ENCODE measurements at regions not wholly inside any gene's neighbourhood (a gene's known extent, or its start where the extent isn't known, plus 50 kb on each side); places are given as distances from the start of the nearest gene placed in this dataset.

DNA sequence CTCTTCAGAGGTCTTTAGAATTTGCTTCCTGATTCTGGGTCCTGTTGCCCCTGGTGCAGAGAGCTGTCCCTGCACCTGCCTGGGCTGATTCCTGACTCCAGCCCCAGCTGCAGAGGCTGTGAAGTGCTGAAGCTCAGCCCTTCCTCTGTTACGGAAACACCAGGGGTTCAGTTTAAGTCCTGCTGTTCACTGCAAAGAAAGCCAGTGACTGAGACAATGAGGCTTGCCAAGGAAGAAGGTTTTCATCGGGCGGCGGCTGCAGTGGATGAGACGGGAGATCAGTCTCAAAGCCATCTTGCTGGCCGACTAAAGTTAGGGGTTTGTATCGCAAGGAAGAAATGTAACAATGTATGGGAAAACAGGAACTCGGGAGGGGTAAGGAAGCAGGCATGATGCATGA is 142.4 kb upstream of the ZNF236 start:
- no peak for DNase-seq

GRCh38 chr18:76679259-76679658 is 143.1 kb upstream of the ZNF236 start:
- no peak for DNase-seq

GRCh38 chr18:76678248-76678647 is 144.1 kb upstream of the ZNF236 start:
- no peak for DNase-seq

- no peak for DNase-seq
Measured at GRCh38 chr18:76674596-76674995, 147.8 kb upstream of the ZNF236 start.

- DNase-seq, result no peak
Measured at GRCh38 chr18:76673281-76674185, 148.8 kb upstream of the ZNF236 start.

- DNase-seq, result no peak
Measured at GRCh38 chr18:76672627-76673026, 149.7 kb upstream of the ZNF236 start.

GRCh38 chr18:76670564-76671288 is 151.6 kb upstream of the ZNF236 start:
- DNase-seq, result no peak

DNA sequence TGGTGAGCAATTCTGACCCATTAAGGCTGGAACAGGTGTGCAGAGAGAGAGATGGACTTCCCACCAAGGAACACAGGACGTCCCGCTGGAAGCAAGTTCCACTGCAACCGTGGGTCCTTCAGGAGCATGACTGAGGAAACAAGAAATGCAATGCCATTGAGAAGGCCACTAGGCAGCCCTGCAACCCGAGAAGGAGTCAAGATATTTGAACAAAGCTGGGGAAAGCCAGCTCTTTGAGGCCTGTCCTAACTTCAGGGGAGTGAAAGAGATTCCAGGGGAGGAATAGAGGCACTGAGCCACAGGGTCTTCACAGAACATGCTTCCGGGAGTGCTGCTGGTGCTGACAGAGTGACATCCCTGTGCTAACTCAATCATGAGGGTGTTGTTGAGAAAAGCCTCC is 153.8 kb upstream of the ZNF236 start:
- DNase-seq, result no peak

DNA sequence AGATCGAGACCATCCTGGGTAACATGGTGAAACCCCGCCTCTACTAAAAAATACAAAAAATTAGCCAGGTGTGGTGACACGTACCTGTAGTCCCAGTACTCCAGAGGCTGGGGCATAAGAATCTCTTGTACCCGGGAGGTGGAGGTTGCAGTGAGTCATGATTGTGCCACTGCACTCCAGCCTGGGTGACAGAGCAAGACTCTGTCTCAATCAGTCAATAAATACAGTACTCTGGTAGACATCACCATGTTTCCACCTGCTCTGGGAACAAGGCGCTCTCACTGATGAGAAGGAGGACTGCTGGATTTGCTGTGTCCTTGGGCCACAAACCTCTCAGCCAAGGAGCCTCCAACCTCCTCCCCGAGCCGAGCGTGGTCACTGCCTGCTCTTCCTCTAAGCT is 154.2 kb upstream of the ZNF236 start:
- DNase-seq, result no peak

DNA sequence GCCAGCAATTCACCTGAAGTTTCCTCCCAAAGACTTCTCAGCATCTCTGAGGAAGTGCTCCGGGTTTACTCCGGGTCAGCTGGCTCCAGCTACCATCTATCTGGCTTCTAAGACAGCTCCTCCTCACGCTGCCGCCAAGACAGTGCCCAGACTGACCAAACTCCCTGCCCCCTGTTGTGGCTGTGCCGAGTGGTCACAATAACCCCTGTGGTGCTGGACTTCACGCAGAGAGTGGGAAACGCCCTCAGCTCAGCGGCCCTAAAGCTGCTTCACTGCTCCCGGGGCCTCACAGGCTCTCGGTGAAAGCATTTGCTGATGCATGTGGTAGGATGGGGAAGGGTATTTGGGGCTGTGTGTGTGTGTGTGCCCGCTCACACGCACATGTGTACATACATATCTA is 154.8 kb upstream of the ZNF236 start:
- DNase-seq, result no peak

GRCh38 chr18:76662626-76663025 is 159.7 kb upstream of the ZNF236 start:
- DNase-seq, result no peak

DNA sequence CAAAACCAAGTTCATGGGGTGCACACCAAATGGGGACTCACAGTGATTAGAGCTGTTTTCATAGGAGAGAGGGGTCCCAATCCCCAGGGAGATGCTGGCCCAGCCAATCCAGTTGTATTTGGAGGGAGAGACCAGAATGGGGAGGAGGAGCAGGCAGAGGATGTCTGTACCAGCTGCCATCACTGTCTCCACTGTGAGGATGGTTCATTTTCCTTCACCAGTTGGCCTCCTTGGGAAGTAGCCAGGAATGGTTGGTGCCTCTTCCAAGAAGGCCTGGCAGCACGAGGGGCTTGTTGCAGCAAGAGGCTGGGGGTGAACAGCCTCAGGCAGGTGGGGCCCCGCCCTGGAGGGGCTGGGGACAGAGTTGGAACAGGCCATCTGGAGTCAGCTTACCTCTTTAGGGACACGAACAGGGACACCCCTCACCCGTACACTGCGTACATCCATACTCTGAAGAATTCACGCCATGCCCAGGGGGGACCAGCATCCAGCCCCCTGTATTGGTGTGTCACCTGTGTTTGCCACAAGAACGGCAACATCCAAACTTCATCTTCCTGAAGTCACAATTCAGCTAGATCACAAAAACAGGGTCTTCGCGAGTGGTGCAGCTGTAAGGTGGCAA is 161.7 kb upstream of the ZNF236 start:
- DNase-seq, result no peak

DNA sequence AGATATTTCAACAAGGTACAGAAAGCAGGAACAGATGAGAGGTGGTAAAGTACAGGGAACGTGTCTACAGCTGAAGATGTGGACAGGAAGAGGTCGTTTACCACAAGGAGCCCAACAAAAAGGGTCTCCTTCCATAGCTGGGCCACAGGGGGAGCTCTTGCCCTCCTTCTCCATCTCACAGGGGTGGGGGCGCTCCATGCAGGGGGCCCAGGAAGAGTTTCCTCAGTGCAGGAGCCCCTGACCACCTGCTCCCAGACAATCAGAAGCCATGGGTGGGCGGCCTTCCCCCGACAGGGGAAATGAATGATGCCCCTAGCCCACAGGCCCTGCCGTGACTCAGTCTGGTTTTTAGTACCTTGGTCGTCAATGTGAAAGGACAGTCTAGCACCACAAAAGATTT is 163.6 kb upstream of the ZNF516 start:
- DNase-seq, result no peak

GRCh38 chr18:76657911-76658470 is 162.9 kb upstream of the ZNF516 start:
- DNase-seq, result no peak

GRCh38 chr18:76656925-76657827 is 162.1 kb upstream of the ZNF516 start:
- no peak for DNase-seq

DNA sequence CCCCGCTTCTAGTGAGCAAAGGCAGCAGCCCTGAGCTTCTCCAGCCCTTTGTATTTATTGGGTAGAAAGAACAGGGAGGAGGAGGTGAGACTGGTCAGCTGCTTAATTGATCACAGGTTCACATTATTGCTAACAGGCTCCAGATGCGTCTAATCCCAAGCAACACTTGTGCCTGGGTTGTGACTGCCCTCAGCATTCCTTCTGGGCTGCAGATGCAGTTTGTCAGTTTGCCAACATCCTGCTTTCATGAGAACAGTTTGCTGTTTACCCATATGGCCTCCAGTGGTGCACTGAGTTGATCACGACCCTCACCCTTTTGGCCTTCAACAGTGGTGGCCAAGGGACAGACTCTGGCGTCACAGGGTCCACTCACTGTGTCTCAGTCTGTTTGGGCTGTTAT is 159.5 kb upstream of the ZNF516 start:
- DNase-seq, result no peak

GRCh38 chr18:76647322-76647721 is 152.3 kb upstream of the ZNF516 start:
- no peak for DNase-seq

DNA sequence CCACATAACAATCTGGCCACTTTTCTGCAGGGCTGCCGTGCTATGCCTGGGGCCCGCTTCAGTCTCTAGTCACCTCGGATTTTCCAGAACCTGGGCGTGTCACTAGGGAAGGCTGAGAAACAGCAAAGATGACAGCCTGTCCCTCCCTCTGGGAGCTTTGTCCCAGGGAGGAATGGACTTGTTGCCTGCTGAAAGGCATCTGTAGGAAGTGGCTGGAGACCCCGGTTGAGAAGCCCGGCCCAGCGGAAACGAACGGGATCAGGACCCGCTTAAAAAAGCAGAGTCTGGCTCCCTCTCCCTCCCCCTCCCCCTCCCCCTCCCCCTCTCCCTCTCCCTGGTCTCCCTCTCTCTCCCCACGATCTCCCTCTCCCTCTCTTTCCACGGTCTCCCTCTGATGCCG is 149.5 kb upstream of the ZNF516 start:
- DNase-seq, result no peak

GRCh38 chr18:76643996-76644395 is 149.0 kb upstream of the ZNF516 start:
- DNase-seq, result no peak

DNA sequence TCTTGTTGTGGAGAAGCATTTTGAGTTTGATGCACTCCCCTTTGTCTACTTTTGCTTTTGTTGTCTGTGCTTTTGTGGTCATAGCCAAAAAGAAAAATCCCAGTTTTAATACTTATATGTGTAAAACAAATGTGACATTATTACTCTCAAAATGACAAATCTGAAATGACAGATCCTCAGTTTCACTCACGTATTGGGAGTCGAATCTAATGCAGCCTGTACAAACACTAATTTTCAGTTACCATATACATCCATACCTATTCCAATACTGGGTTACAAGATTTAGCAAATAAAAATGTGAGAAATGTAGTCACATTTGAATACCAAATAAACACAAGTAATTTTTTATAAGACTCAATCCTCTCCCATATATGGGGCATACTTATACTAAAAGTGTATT is 148.2 kb upstream of the ZNF516 start:
- no peak for DNase-seq

DNA sequence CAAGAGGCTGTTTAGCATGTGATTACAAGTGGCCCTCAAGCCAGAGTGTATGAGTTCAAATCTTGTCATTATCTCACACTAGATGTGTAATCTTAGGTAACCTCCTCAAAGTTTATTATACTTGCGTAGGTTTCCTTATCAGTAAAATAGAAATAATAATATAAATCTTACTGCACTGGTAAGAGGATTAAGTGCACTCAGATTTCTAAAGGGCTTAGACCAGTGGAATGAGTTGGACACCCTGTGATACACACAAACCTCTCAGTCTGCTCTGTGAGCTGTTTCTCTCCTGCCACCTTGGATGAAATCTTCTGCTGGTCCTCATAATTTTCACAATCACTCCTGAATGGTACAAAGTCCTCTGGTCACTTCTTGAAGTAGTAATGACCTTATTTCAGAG is 145.4 kb upstream of the ZNF516 start:
- no peak for DNase-seq

DNA sequence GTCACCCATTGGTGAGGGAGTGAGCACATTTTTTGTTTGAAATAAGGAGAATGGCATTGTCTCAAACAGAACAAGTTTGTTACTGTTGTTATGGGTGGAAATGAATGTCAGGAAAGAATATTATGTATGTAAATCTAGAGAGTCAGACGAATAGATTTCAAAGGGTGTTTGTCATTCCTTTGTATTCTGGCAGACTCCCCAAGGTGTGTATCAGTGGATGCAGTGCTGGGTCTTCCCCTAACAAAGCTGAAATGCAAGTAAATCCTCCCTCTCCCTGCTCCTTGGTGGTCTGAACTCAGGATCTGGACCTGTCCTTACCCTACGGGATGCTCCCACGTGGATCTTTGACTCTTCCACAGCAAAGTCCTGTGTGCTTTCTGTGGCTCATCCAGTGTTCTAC is 139.5 kb upstream of the ZNF516 start:
- DNase-seq, result no peak

All from activated effector memory CD4-positive, alpha-beta T cell treated with Interleukin-2 at 50 U/mL for 16 hours (primary cell).